Stimulated activated naive CD8-positive, alpha-beta T cell treated with anti-CD3 and anti-CD28 coated beads, Interleukin-15, Interleukin-2, amounts not matched to agents 100 U/mL and 50 U/mL, for 24 hours (primary cell): ENCODE measurements at regions not wholly inside any gene's neighbourhood (a gene's known extent, or its start where the extent isn't known, plus 50 kb on each side); places are given as distances from the start of the nearest gene placed in this dataset.
"Not testable (repeated sequence)": the region's sequence is repeated elsewhere in the genome, so short reads cannot be mapped to it uniquely, and the experiment has no call there.

ENCODE experiments used
- ATAC-seq: fragments of 150-1000 bp; cut with Tn5 transposase; one replicate; pipeline ENCODE4 v1.10.0; 2021
- DNase-seq: peaks from one replicate; pipeline ENCODE4 v3.0.0; 2021

DNA sequence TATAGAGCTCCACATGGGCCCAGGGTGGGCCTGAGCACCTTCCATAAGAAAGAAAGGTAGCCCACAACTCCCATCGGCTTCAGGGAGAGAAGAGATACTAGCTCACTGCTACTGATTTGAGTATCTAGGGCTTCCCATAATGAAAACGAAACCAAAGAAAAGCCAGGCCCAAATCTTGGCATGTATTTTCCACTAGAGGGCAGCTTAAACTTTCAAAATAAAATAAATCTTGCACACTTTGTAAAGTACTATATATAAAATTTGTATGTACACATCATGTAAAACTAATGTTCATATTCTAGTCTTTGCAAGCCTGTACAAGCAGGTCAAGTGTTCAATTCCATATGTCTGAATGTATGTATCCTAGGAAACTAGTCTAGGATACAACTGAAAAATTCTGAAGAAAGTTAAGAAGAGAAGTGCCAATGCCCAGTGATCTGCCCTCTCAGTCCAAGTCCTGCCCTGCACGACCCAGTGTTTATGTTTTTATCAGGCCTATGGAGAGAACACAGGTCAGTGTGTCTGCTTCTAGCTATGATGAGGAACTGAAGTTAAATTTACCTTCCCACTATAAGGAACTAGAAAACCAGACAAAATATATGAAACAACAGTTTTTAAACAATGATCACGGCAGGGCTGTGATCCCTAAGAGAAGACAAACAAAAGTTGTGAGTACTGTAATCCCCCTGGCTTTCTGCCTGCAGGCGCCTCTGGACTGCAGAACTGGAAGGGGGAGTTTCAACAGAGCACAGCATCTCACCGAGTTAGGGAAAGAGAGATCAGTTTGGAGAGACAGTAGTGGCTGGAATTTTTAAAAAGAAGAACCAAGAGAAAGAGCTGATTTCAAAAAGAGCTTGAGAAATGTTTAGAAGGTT lies 475.7 kb downstream of the UQCRFS1 start:
- no peak for DNase-seq
- no peak for ATAC-seq

DNA sequence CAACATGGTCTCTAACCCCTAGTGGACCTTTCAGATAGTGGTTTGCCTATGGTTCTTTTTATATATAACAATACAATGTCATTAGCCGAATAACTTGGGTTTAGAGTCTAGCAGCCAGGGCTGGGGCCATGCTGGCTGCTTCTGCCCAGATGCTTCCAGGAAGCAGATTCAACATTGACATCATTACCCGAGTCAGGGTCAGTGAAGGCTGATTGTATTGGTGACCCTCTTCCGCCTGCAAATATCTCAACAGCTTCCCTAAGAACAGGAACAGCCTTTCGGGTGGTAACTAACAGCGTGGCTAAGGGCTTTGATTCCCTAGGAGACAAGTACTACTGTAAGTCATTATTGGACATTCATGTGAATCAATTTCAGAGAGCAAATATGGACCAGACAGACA lies 476.4 kb downstream of the UQCRFS1 start:
- no peak for ATAC-seq
- DNase-seq: no peak

DNA sequence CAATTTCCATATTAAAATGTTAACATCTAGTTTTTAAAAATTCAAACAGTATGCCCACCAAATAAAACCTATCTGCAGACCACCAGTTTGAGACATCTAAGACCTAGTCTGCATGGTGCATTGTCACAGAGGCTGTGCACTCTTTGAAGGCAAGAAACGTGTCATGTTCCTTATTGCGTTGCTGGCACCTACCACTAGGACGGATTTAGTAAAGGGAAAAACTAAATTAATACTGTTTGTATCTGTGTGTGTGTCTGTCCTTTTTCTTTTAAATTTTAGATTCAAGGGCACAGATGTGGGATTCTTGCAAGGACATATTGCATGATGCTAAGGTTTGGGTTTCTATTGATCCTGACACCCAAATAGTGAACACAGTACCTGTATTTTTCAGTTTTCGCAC lies 481.4 kb downstream of the UQCRFS1 start:
- no peak for ATAC-seq
- no peak for DNase-seq

DNA sequence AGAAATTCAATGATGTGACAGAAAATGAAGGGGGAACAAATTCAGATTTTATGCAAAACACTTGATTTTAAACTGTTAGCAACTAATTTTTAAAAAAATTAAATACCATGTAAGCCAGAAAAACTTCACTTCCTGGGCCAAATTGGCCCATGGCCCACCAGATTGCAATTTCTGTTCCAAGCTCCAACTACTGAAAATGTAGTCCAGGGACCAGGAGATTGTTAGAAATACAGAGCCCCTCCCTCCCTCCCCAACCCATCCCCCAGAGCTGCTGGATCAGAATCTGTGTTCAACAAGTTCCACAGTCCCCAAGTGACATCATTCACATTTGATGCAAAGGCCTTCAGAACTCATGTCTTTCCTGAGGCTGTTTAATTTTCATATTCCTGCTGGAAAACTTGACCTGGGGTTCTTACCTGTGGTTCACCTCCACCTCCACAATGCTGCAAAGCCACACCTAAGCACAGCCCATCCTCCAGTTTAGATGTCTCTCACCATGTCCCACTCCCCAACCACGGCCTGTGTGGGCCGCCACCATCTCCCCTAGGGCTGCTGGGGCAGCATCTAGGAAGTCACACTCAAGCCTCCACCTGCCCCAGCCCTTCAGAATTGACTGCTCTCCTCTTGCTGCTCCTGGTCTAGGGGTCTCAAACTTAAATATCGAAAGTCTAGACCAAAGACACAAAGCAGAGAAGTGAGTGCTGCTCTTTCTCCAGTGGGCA lies 482.0 kb downstream of the UQCRFS1 start:
- no peak for DNase-seq
- no peak for ATAC-seq

DNA sequence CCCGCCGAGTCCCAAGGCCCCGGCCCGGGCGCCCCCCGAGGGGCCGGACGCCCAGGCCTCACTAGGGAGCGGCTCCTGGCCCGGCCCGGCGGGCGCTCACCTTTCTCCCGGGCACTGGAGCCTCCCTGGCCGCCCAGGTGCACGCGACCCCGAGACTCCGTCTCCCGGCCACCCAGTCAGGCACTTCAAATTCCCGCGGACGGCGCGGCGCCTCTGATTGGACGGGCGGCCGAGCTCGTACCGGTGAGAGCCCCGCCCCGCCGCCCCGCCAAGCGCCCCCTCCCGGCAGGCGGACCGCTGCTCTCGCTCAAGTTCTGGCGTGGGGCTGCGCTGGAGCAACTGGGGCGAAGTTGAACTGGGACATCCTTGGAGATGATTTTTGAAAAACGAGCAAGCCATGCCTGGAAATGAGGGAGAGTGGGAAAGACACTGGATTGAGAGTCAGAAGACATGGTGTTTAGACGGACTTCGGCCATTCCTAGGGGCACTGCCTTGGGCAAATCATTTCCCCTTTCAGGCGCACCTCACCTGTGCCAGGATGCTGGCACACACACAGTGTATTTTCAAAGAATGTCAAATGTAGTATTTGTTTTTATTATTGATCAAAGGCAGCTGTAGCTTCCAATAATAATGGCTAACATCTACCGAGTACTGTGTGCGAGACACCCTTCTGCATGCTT lies 485.3 kb downstream of the UQCRFS1 start:
- peak; percentile 75 for ATAC-seq
- DNase-seq: peak; percentile 75

DNA sequence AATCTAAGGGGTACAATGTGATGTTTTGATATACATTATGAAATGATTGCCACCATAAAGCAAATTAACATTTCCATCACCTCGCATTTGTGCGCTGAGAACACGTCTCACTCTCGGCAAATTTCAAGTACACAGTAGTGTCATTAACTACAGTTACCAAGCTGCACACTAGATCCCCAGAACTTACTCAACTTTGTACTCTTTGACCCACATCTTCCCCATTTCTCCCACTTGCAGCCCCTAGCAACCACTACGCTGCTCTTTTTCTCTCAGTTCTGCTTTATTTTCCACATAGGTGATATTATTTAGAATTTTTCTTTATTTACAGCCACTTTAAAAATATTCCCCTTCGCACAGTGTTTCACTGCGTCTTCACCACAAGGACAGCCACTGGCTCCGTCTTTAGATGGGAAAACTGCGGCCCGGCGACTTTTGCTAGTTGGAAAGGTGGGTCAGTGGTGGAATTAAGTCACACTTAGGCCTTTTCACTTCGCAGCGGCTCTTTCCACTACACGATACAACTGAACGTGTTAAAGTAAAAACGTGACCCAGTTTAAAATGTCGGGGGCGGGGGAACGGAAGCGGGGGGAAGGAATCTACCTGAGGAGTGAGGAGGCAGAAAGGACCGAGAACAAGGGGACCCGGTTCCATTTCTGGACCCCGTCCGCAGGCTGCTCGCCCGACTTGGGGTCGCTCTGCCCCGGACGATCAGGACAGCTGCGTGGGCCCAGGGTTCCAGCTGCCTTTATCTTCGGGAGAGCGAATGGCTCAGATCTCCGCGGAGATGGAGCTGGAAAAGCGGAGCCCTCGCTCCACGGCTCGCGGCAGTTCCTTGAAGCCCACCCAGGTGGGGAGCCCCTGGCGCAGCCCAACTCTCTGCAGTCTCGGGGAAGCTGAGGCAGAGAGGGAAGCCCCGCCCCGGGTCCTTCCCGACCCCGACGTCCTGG lies 486.1 kb downstream of the UQCRFS1 start:
- no peak for ATAC-seq
- DNase-seq: peak; percentile 4

DNA sequence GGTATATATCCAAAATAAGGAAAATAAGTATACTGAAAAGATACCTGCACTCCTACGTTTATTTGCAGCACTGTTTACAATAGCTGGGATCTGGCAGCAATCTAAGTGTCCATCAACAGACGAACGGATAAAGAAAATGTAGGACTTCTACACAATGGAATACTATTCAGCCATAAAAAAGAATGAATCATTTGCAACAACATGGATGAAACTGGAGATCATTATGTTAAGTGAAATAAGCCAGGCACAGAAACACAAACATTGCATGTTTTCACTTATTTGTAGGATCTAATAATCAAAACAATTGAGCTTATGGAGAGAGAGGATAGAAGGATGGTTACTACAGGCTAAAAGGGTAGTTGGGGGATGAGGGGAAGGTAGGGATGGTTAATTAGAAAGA lies 494.0 kb downstream of the UQCRFS1 start:
- DNase-seq (no peak), ATAC-seq (no peak)

DNA sequence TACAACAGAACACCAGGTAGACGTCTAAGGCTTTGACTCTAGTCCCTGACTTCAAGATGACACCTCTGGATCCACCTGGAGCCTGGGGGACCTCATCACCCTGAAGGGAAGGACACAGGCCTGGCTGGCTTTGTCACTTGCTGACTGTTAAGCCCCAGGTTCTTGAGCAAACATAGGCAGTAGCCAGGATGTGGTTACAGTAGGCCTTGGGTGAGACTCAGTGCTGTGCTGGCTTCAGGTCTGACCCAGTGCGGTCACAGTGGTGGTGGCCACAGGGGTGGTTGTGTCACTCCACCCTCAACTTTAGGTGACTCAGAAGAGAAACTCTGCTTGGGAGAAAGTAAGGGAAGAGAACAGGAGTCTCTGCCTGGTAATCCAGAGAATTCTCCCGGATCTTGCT lies 497.8 kb downstream of the UQCRFS1 start:
- DNase-seq (no peak), ATAC-seq (no peak)

DNA sequence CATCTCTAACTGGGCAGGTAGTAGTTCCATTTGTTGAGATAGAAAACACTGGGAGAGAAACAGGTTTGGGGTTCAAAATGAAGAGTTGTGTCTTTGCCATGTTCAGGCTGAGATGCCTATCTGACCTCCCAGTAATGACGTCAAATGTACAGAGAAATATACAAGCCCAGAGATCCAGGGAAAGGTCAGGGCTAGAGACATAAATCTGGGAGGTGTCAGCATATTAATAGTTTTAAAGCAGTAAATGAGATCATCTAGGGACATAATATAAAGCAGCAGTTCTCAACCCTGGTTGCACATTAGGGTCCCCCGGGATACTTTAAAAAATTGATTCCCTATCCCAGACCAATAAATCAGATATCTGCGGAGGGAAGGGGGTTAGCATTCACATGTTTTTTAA lies 501.5 kb downstream of the UQCRFS1 start:
- ATAC-seq: no peak

DNA sequence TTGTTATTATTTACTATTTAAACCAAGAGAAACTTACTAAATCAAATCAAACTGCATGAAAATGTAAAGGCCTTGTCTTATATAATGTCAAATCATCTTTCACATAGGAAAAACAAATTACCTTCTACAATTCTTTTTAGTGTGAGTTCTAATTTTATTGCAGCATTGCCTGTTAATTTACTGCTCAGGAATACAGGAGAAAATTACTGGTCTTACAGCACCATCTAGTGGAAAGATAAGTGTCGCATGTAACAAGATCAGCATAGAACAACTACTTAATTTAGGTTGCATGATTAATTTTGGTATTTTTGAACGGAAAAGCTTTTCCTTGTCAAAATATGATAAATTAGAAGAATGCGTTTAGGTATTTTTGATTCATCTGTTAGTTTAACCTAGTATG lies 502.7 kb downstream of the UQCRFS1 start:
- ATAC-seq (no peak), DNase-seq (no peak)

More for the DNA sequence above, 501.5 kb downstream of the UQCRFS1 start:
- DNase-seq: no peak

DNA sequence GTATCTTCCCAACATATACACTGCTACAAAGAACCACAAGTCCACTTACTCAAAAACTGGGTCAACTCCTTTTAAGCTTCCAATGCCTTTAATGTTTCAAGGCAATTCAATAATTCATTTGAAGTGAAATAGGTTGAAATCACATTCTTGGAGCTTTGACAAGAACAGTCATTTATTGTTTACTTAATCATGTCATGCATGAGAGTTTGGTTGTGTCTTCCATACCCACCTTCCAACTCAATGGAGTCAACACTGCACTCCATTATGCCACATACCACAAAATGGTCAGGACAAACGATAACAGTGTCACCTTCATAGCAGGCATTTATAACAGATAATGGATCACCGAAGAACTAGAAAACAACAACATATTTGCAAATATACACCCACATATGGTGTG lies 506.3 kb downstream of the UQCRFS1 start:
- ATAC-seq (no peak), DNase-seq (no peak)

DNA sequence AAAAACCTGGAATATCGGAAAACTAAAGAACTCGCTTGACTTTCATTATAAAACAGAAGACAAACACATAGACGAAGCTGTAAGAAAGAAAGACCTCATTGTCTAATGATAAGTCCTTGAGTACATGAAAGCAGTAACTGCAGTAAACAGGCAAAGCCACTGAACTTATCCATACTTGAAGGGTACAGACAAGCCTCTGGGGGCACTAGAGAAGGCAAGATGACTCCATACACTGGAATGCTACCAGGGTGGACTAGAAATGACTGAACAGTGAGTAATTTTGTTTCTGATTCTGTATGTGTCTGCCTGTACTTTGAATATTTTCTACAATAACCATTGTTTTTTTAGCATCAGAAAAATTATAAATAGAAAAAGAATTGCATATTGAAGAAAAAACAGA lies 507.9 kb downstream of the UQCRFS1 start:
- DNase-seq (no peak), ATAC-seq (no peak)

DNA sequence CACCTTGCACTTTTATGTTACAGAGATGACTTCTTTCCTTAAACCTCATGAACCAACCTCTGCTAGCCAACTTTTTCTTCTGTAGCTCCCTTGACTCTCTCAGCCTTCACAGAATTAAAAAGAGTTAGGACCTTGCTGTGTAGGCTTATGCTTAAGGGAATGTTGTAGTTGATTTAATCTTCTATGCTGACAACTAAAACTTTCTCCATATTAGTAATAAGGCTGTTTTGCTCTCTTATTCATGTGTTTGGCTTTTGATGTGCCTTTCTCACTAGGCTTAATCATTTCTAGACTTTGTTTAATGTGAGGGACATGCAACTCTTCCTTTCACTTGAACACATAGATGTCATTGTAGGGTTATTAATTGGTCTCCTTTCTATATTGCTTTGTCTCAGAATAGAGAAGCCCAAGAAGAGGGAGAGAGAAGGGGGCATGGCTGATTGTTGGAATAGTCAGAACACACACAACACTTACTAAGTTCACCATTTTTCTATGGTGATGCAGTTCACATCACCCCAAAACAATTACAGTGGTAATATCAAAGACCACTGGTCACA lies 509.5 kb downstream of the UQCRFS1 start:
- DNase-seq (no peak), ATAC-seq (no peak)

DNA sequence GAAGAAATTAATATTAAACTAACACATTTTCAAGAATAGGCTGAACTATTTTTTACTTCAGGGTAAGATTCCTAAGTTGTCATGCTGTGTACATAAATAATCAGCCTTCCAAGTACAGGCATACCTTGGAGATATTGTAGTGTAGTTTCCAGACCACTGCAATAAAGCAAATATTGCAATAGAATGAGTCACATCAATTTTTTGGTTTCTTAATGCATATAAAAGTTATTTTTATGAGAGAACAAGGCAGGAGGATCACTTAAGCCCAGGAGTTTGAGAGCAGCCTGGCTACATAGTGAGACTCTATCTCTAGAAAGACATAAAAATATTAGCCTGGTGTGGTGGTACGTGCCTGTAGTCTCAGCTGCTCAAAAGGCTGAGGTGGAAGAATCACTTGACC lies 511.5 kb downstream of the UQCRFS1 start:
- DNase-seq (no peak), ATAC-seq (no peak)

DNA sequence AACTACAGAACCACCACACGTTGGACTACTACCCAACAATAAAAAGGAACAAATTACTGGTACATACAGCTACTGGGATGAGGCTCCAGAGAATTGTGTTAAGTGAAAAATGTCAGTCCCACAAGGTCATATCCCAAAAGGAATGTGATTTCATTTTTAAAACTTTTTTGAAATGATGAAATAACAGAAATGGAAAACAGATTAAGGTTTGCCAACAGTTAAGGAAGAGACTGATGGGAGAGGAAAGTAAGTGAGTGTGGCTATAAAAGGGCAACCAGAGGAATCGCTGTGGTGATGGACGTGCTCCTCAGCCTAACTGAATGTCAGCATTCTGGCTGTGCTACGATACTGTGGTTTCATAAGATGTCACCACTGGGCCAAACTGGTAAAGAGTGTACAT lies 512.8 kb downstream of the UQCRFS1 start:
- DNase-seq: no peak
- ATAC-seq: no peak

DNA sequence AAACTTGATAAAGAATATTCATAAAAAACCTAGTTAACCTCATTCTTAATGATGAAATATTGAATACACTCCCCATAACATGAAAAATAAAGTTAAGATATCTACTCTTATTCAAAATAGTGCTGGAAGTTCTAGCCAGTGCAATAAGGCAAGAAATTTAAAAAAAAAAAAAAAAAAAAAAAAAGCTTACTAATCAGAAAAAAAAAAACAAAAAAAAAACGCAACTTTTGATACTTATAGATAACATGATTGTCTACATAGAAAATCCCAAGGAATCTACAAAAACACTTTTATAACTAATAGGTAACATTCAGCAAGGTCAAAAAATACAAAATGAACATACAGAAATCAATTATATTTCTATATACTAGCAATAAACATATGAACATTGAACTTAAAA lies 515.6 kb downstream of the UQCRFS1 start:
- no peak for ATAC-seq
- no peak for DNase-seq

DNA sequence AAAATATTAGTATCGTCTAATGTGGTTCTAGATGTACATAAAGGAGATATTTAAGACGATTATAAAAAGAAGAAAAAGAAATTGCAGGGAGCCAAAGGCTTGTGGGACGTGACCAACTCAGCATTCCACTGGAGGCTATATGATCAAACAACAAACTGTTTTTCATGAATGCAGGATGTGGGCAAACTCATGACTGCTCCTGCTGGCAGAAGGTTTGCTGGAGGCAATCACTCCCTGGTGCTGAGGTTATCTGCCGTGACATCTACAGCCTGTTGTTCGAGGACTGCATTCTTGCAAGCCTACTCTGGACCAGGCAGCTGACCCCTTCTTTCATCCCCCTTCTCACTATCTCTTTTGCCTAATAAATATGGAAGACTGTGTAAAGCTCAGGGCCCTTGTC lies 518.1 kb downstream of the UQCRFS1 start:
- ATAC-seq (no peak), DNase-seq (no peak)

DNA sequence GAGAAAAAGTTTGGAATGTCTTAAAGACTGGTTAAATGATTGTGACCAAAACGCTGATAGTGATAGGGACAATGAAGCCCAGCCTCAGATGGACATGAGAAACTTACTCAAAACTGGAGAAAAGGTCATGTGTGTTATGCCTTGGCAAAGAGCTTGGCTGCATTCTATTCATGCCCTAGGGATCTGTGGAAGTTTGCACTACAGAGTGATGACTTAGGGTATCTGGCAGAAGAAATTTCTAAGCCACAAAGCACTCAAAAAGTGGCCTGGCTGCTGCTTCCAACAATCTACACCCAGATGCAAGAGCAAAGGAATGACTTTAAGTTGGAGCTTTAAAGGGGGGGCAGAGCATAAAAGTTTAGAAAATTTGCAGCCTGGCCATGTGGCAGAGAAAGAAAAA lies 521.3 kb downstream of the UQCRFS1 start:
- DNase-seq (no peak), ATAC-seq (no peak)

DNA sequence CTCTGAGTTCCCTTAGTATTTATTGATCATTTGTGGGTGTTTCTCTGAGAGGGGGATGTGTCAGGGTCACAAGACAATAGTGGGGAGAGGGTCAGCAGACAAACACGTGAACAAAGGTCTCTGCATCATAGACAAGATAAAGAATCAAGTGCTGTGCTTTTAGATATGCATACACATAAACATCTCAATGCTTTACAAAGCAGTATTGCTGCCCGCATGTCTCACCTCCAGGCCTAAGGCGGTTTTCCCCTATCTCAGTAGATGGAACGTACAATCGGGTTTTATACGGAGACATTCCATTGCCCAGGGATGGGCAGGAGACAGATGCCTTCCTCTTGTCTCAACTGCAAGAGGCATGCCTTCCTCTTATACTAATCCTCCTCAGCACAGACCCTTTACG lies 523.5 kb downstream of the UQCRFS1 start:
- ATAC-seq, DNase-seq: not testable (repeated sequence)

DNA sequence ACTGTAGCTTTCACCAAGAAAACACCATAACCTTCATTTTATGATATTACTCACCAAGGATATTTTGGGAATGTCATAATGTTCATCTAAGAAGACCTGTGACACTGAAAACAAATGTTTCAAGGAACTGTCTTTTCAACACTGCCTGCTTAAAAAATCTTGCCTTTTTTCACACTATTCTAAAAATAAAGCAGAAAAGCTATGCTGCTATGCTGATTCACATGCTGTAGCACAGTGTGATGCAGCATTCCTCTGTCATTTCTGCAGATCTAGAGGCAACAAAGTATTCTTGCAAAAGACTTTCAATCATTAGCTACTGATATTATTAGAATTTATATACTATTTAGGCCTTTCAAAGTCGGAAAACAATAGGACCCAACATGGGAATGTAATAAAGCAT lies 525.7 kb downstream of the UQCRFS1 start:
- ATAC-seq: no peak

DNA sequence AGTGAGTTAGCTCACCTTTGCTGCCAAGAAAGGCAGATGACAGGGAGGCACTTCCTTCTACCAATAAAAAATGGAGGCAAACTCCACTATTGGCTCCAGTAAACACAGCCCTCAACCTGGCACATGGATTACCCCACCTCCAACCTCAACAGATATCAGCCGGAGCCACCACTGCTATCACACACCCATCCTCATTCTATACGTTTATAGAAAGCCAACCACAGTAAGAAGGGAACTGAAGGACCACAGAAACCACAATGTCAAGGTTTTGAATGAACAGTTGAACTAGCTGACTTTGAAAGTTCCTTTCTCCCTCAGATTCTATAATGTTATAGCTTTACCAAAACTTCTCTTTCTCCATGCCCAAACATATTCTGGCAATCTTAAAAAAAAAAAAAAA lies 526.2 kb downstream of the UQCRFS1 start:
- ATAC-seq (no peak), DNase-seq (no peak)

More for the DNA sequence above, 525.7 kb downstream of the UQCRFS1 start:
- DNase-seq: no peak

DNA sequence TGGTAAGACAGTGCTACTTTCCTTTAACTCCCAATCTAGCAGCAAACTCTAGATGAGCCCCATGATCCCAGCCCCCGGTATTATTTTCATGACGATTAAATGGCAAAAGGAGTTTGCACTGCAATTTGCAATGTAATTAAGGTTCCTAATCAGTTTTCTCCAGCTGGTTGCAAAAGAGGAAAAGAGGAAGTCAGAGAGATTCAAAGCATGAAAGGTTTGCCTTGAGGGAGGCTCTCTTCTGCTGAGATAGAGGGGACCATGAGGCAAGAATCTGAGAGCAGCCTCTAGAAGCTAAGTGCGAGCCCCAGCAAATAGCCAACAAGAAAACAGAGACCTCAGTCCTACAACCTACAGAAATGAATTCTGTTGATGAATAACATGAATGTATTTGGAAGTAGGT lies 527.1 kb downstream of the UQCRFS1 start:
- no peak for ATAC-seq
- no peak for DNase-seq
